ENCODE measurements at regions not wholly inside any gene's neighbourhood (a gene's known extent, or its start where the extent isn't known, plus 50 kb on each side); places are given as distances from the start of the nearest gene placed in this dataset.

- WGBS, 2 donors: 96 to 98% methylated on average over 7 of the region's 7 CpGs
- DNase-seq (no peak), ATAC-seq (ENCODE audit: low FRiP score) (no peak)
- H3K9me3 ChIP-seq (ENCODE audit: control insufficient read depth, low read length): no peaks in the 10 kb centered on the region
- peaks cover 0 to 9% of the 10 kb centered on the region in 2 donors for H3K4me1 ChIP-seq (ENCODE audit: control insufficient read depth in 1 of 2, insufficient read depth in 2 of 2, low read length in 2 of 2)
- intact Hi-C loops (cut with DNase I): no loop called here
- H3K27me3 ChIP-seq (ENCODE audit: control insufficient read depth in 1 of 2, insufficient read depth in 2 of 2, low read length in 1 of 2): no peaks in the 10 kb centered on the region
- H3K4me3 ChIP-seq (ENCODE audit: low read length in 2 of 2): no peak overlapping the region
- H3K36me3 ChIP-seq (ENCODE audit: control insufficient read depth in 1 of 2, insufficient read depth in 2 of 2, low read length in 1 of 2): no peaks in the 10 kb centered on the region
- no peak overlapping the region for H3K27ac ChIP-seq (ENCODE audit: low read depth in 1 of 2, low read length in 2 of 2)
Observed at GRCh38 chr5:5648694-5649093, 226.2 kb downstream of the ICE1 start.

GRCh38 chr5:5645891-5646290 is 223.4 kb downstream of the ICE1 start:
- intact Hi-C loops (cut with DNase I): no loop called here
- ATAC-seq (ENCODE audit: low FRiP score): no peak
- H3K4me1 ChIP-seq (ENCODE audit: control insufficient read depth in 1 of 2, insufficient read depth in 2 of 2, low read length in 2 of 2): peaks cover 0 to 15% of the 10 kb centered on the region in 2 donors
- no peak overlapping the region for H3K27ac ChIP-seq (ENCODE audit: low read depth in 1 of 2, low read length in 2 of 2)
- no peaks in the 10 kb centered on the region for H3K36me3 ChIP-seq (ENCODE audit: control insufficient read depth in 1 of 2, insufficient read depth in 2 of 2, low read length in 1 of 2)
- no peaks in the 10 kb centered on the region for H3K9me3 ChIP-seq (ENCODE audit: control insufficient read depth, low read length)
- no peaks in the 10 kb centered on the region for H3K27me3 ChIP-seq (ENCODE audit: control insufficient read depth in 1 of 2, insufficient read depth in 2 of 2, low read length in 1 of 2)
- H3K4me3 ChIP-seq (ENCODE audit: low read length in 2 of 2): no peak overlapping the region
- no peak for DNase-seq
- 75 to 88% methylated on average over 5 of the region's 5 CpGs for WGBS, 2 donors

GRCh38 chr5:5645198-5645597 is 222.7 kb downstream of the ICE1 start:
- intact Hi-C loops (cut with DNase I): no loop called here
- Histone ChIP-seq H3K4me3 (ENCODE audit: low read length in 2 of 2) (no peak overlapping the region), H3K27me3 (ENCODE audit: control insufficient read depth in 1 of 2, insufficient read depth in 2 of 2, low read length in 1 of 2) (no peaks in the 10 kb centered on the region), H3K27ac (ENCODE audit: low read depth in 1 of 2, low read length in 2 of 2) (no peak overlapping the region), H3K36me3 (ENCODE audit: control insufficient read depth in 1 of 2, insufficient read depth in 2 of 2, low read length in 1 of 2) (no peaks in the 10 kb centered on the region), H3K4me1 (ENCODE audit: control insufficient read depth in 1 of 2, insufficient read depth in 2 of 2, low read length in 2 of 2) (peaks cover 0 to 15% of the 10 kb centered on the region in 2 donors), H3K9me3 (ENCODE audit: control insufficient read depth, low read length) (no peaks in the 10 kb centered on the region)
- ATAC-seq (ENCODE audit: low FRiP score) (no peak), DNase-seq (no peak)
- WGBS, 2 donors: 30 to 49% methylated on average over 2 of the region's 2 CpGs

- H3K4me1 ChIP-seq (ENCODE audit: control insufficient read depth in 1 of 2, insufficient read depth in 2 of 2, low read length in 2 of 2): peaks cover 0 to 15% of the 10 kb centered on the region in 2 donors
- 17 to 30% methylated on average over 6 of the region's 6 CpGs for whole genome bisulfite sequencing, 2 donors
- no peak overlapping the region for H3K4me3 ChIP-seq (ENCODE audit: low read length in 2 of 2)
- DNase-seq (no peak), ATAC-seq (ENCODE audit: low FRiP score) (peak; percentile 36)
- no peaks in the 10 kb centered on the region for H3K27me3 ChIP-seq (ENCODE audit: control insufficient read depth in 1 of 2, insufficient read depth in 2 of 2, low read length in 1 of 2)
- no peak overlapping the region for H3K27ac ChIP-seq (ENCODE audit: low read depth in 1 of 2, low read length in 2 of 2)
- H3K9me3 ChIP-seq (ENCODE audit: control insufficient read depth, low read length): no peaks in the 10 kb centered on the region
- intact Hi-C loops (cut with DNase I): no loop called here
- no peaks in the 10 kb centered on the region for H3K36me3 ChIP-seq (ENCODE audit: control insufficient read depth in 1 of 2, insufficient read depth in 2 of 2, low read length in 1 of 2)
Observed at GRCh38 chr5:5644249-5644648, 221.8 kb downstream of the ICE1 start.

GRCh38 chr5:5643481-5643880 is 221.0 kb downstream of the ICE1 start:
- WGBS, 2 donors: 96 to 98% methylated on average over 4 of the region's 4 CpGs
- Histone ChIP-seq H3K27ac (ENCODE audit: low read depth in 1 of 2, low read length in 2 of 2) (no peak overlapping the region), H3K27me3 (ENCODE audit: control insufficient read depth in 1 of 2, insufficient read depth in 2 of 2, low read length in 1 of 2) (no peaks in the 10 kb centered on the region), H3K36me3 (ENCODE audit: control insufficient read depth in 1 of 2, insufficient read depth in 2 of 2, low read length in 1 of 2) (no peaks in the 10 kb centered on the region), H3K4me1 (ENCODE audit: control insufficient read depth in 1 of 2, insufficient read depth in 2 of 2, low read length in 2 of 2) (peaks cover 0 to 19% of the 10 kb centered on the region in 2 donors), H3K4me3 (ENCODE audit: low read length in 2 of 2) (no peak overlapping the region), H3K9me3 (ENCODE audit: control insufficient read depth, low read length) (no peaks in the 10 kb centered on the region)
- ATAC-seq (ENCODE audit: low FRiP score): no peak
- intact Hi-C loops (cut with DNase I): no loop called here
- no peak for DNase-seq

GRCh38 chr5:5638211-5638610 is 215.7 kb downstream of the ICE1 start:
- intact Hi-C loops (cut with DNase I): loop anchor here (5.0 to 10.0 kb wide), 3 partner anchors 46 to 917 kb away; no protein-coding TSS in a partner anchor
- Histone ChIP-seq H3K9me3 (ENCODE audit: control insufficient read depth, low read length) (no peaks in the 10 kb centered on the region), H3K4me1 (ENCODE audit: control insufficient read depth in 1 of 2, insufficient read depth in 2 of 2, low read length in 2 of 2) (peaks cover 5 to 13% of the 10 kb centered on the region in 2 donors), H3K27me3 (ENCODE audit: control insufficient read depth in 1 of 2, insufficient read depth in 2 of 2, low read length in 1 of 2) (no peaks in the 10 kb centered on the region), H3K4me3 (ENCODE audit: low read length in 2 of 2) (no peak overlapping the region), H3K36me3 (ENCODE audit: control insufficient read depth in 1 of 2, insufficient read depth in 2 of 2, low read length in 1 of 2) (no peaks in the 10 kb centered on the region), H3K27ac (ENCODE audit: low read depth in 1 of 2, low read length in 2 of 2) (peak overlapping the region; percentile 67 to 80)
- no peak for DNase-seq
- peak; percentile 76 for ATAC-seq (ENCODE audit: low FRiP score)
- 4 to 7% methylated on average over 4 of the region's 4 CpGs for WGBS, 2 donors

GRCh38 chr5:5637173-5637572 is 214.7 kb downstream of the ICE1 start:
- no peaks in the 10 kb centered on the region for H3K27me3 ChIP-seq (ENCODE audit: control insufficient read depth in 1 of 2, insufficient read depth in 2 of 2, low read length in 1 of 2)
- H3K27ac ChIP-seq (ENCODE audit: low read depth in 1 of 2, low read length in 2 of 2): no peak overlapping the region
- H3K36me3 ChIP-seq (ENCODE audit: control insufficient read depth in 1 of 2, insufficient read depth in 2 of 2, low read length in 1 of 2): no peaks in the 10 kb centered on the region
- ATAC-seq (ENCODE audit: low FRiP score) (no peak), DNase-seq (no peak)
- H3K9me3 ChIP-seq (ENCODE audit: control insufficient read depth, low read length): no peaks in the 10 kb centered on the region
- H3K4me3 ChIP-seq (ENCODE audit: low read length in 2 of 2): no peak overlapping the region
- WGBS, 2 donors: 55 to 98% methylated on average over 1 to 2 of the region's 2 CpGs
- peaks cover 5 to 9% of the 10 kb centered on the region in 2 donors for H3K4me1 ChIP-seq (ENCODE audit: control insufficient read depth in 1 of 2, insufficient read depth in 2 of 2, low read length in 2 of 2)
- intact Hi-C loops (cut with DNase I): loop anchor here (5.0 to 10.0 kb wide), 3 partner anchors 45 to 918 kb away; no protein-coding TSS in a partner anchor

- DNase-seq: no peak
Observed at GRCh38 chr5:5634817-5635216, 212.3 kb downstream of the ICE1 start.

GRCh38 chr5:5633579-5633978 is 211.1 kb downstream of the ICE1 start:
- intact Hi-C loops (cut with DNase I): loop anchor here in 1 of 2 donors (10.0 kb wide), 1 partner anchor 921 kb away; no protein-coding TSS in a partner anchor

More at GRCh38 chr5:5634817-5635216, 212.3 kb downstream of the ICE1 start:
- intact Hi-C loops (cut with DNase I): loop anchor here (5.0 to 10.0 kb wide), 3 partner anchors 43 to 920 kb away; no protein-coding TSS in a partner anchor
- H3K27me3 ChIP-seq (ENCODE audit: control insufficient read depth in 1 of 2, insufficient read depth in 2 of 2, low read length in 1 of 2): no peaks in the 10 kb centered on the region
- no peak overlapping the region for H3K27ac ChIP-seq (ENCODE audit: low read depth in 1 of 2, low read length in 2 of 2)
- no peak for ATAC-seq (ENCODE audit: low FRiP score)
- no peak overlapping the region for H3K4me3 ChIP-seq (ENCODE audit: low read length in 2 of 2)
- H3K36me3 ChIP-seq (ENCODE audit: control insufficient read depth in 1 of 2, insufficient read depth in 2 of 2, low read length in 1 of 2): no peaks in the 10 kb centered on the region
- 0 to 8% methylated on average over 4 of the region's 4 CpGs for WGBS, 2 donors
- peaks cover 5 to 9% of the 10 kb centered on the region in 2 donors for H3K4me1 ChIP-seq (ENCODE audit: control insufficient read depth in 1 of 2, insufficient read depth in 2 of 2, low read length in 2 of 2)
- H3K9me3 ChIP-seq (ENCODE audit: control insufficient read depth, low read length): no peaks in the 10 kb centered on the region

More at GRCh38 chr5:5633579-5633978, 211.1 kb downstream of the ICE1 start:
- no peaks in the 10 kb centered on the region for H3K9me3 ChIP-seq (ENCODE audit: control insufficient read depth, low read length)
- no peak overlapping the region for H3K4me3 ChIP-seq (ENCODE audit: low read length in 2 of 2)
- H3K27ac ChIP-seq (ENCODE audit: low read depth in 1 of 2, low read length in 2 of 2): no peak overlapping the region
- no peak for ATAC-seq (ENCODE audit: low FRiP score)
- no peak for DNase-seq
- H3K27me3 ChIP-seq (ENCODE audit: control insufficient read depth in 1 of 2, insufficient read depth in 2 of 2, low read length in 1 of 2): no peaks in the 10 kb centered on the region
- H3K4me1 ChIP-seq (ENCODE audit: control insufficient read depth in 1 of 2, insufficient read depth in 2 of 2, low read length in 2 of 2): peaks cover 5% of the 10 kb centered on the region in 2 donors
- 91 to 92% methylated on average over 4 of the region's 4 CpGs for WGBS, 2 donors
- H3K36me3 ChIP-seq (ENCODE audit: control insufficient read depth in 1 of 2, insufficient read depth in 2 of 2, low read length in 1 of 2): no peaks in the 10 kb centered on the region

Measured in aorta (tissue), 5 donors.